ENCODE measurements at regions not wholly inside any gene's neighbourhood (a gene's known extent, or its start where the extent isn't known, plus 50 kb on each side); places are given as distances from the start of the nearest gene placed in this dataset.

- DNase-seq: no peak
Observed at GRCh38 chr2:134178138-134178877, 75.6 kb upstream of the MGAT5 start.

GRCh38 chr2:134181219-134181618 is 72.7 kb upstream of the MGAT5 start:
- DNase-seq: no peak

GRCh38 chr2:134183679-134184078 is 70.2 kb upstream of the MGAT5 start:
- no peak for DNase-seq

- DNase-seq: no peak
Observed at GRCh38 chr2:134185639-134186038, 68.2 kb upstream of the MGAT5 start.

- no peak for DNase-seq
Observed at GRCh38 chr2:134189009-134189720, 64.7 kb upstream of the MGAT5 start.

GRCh38 chr2:134190062-134190806 is 63.6 kb upstream of the MGAT5 start:
- no peak for DNase-seq

GRCh38 chr2:134190807-134191203 is 63.1 kb upstream of the MGAT5 start:
- no peak for DNase-seq

- no peak for DNase-seq
Observed at GRCh38 chr2:134191835-134192234, 62.0 kb upstream of the MGAT5 start.

GRCh38 chr2:134193006-134193405 is 60.9 kb upstream of the MGAT5 start:
- no peak for DNase-seq

GRCh38 chr2:134194519-134194918 is 59.4 kb upstream of the MGAT5 start:
- DNase-seq: no peak

- DNase-seq: no peak
Observed at GRCh38 chr2:134195341-134195740, 58.5 kb upstream of the MGAT5 start.

GRCh38 chr2:134197445-134197844 is 56.4 kb upstream of the MGAT5 start:
- DNase-seq: no peak

GRCh38 chr2:134198006-134198634 is 55.8 kb upstream of the MGAT5 start:
- DNase-seq: no peak

- DNase-seq: no peak
Observed at GRCh38 chr2:134199123-134199522, 54.7 kb upstream of the MGAT5 start.

- DNase-seq: no peak
Observed at GRCh38 chr2:134200036-134200618, 53.7 kb upstream of the MGAT5 start.

- DNase-seq: no peak
Observed at GRCh38 chr2:134201533-134201932, 52.3 kb upstream of the MGAT5 start.

- no peak for DNase-seq
Observed at GRCh38 chr2:134202371-134202770, 51.5 kb upstream of the MGAT5 start.

- no peak for DNase-seq
Observed at GRCh38 chr2:134203175-134203574, 50.7 kb upstream of the MGAT5 start.
